Keratinocyte (primary cell): ENCODE measurements at regions not wholly inside any gene's neighbourhood (a gene's known extent, or its start where the extent isn't known, plus 50 kb on each side); places are given as distances from the start of the nearest gene placed in this dataset.

Experiments
- DNase-seq: peaks from one replicate; pipeline ENCODE4 v3.0.0-alpha.2; 2011; ENCODE audit warnings: low read depth, missing footprints, low spot score
- FAIRE-seq: peaks from 2 replicates; lab custom pipeline; 2011; peaks lifted over from hg19 to GRCh38; lab: Jason Lieb, UNC
- H2AFZ ChIP-seq: 2 replicates; pipeline ENCODE4 v1.6.0; 2012; ENCODE audit warnings: low read length, control low read depth, inconsistent platforms; ENCODE audit not compliant: control insufficient read depth
- H3K27ac ChIP-seq: 2 replicates; pipeline ENCODE4 v1.5.1; 2011; ENCODE audit warnings: low read length; ENCODE audit not compliant: control insufficient read depth, insufficient read depth
- H3K27me3 ChIP-seq: 3 replicates; pipeline ENCODE4 v1.6.0; 2011; ENCODE audit warnings: low read length; ENCODE audit not compliant: control insufficient read depth, insufficient read depth; ENCODE audit errors: extremely low read depth
- H3K36me3 ChIP-seq, 2 experiments: 2 replicates in 1 of 2; 3 replicates in 1 of 2; pipeline ENCODE4 v1.5.1; 2011; ENCODE audit warnings: low read length in 2 of 2, mild to moderate bottlenecking in 1 of 2; ENCODE audit not compliant: control insufficient read depth in 2 of 2, insufficient read depth in 2 of 2; ENCODE audit errors: extremely low read depth in 1 of 2
- H3K4me1 ChIP-seq: 3 replicates; pipeline ENCODE4 v1.5.1; 2011; ENCODE audit warnings: low read length; ENCODE audit not compliant: control insufficient read depth, insufficient read depth; ENCODE audit errors: extremely low read depth
- H3K4me2 ChIP-seq: 3 replicates; pipeline ENCODE4 v1.6.0; 2011; ENCODE audit warnings: low read depth, low read length; ENCODE audit not compliant: control insufficient read depth, insufficient read depth; ENCODE audit errors: extremely low read depth
- H3K4me3 ChIP-seq, 3 experiments: fragments of 200-600 bp in 1 of 3; sonication (generic) in 1 of 3; 2 replicates in 2 of 3; 3 replicates in 1 of 3; pipeline ENCODE4 v1.5.1; 2011 to 2016; ENCODE audit warnings: low read length in 3 of 3, mild to moderate bottlenecking in 3 of 3, control low read depth in 2 of 3, inconsistent platforms in 1 of 3, low read depth in 1 of 3, mixed read lengths in 1 of 3, mixed run types in 1 of 3, moderate library complexity in 1 of 3; ENCODE audit not compliant: control insufficient read depth in 2 of 3, insufficient read depth in 2 of 3; ENCODE audit errors: extremely low read depth in 1 of 3
- H3K79me2 ChIP-seq: 2 replicates; pipeline ENCODE4 v1.6.0; 2012; ENCODE audit warnings: low read length; ENCODE audit not compliant: control insufficient read depth, insufficient read depth
- H3K9ac ChIP-seq: 3 replicates; pipeline ENCODE4 v1.6.0; 2011; ENCODE audit warnings: low read length; ENCODE audit not compliant: control insufficient read depth, insufficient read depth; ENCODE audit errors: extremely low read depth
- H3K9me1 ChIP-seq: 3 replicates; pipeline ENCODE4 v1.6.0; 2011; ENCODE audit warnings: low read length; ENCODE audit not compliant: control insufficient read depth, insufficient read depth; ENCODE audit errors: extremely low read depth
- H3K9me3 ChIP-seq: 2 replicates; pipeline ENCODE4 v1.5.1; 2012; ENCODE audit warnings: low read depth, low read length; ENCODE audit not compliant: control insufficient read depth
- H4K20me1 ChIP-seq: 3 replicates; pipeline ENCODE4 v1.6.0; 2011; ENCODE audit warnings: low read length; ENCODE audit not compliant: control insufficient read depth, insufficient read depth; ENCODE audit errors: extremely low read depth
- CTCF ChIP-seq, 3 experiments: IDR thresholded peaks in 1 of 3; conservative IDR thresholded peaks in 1 of 3; optimal IDR thresholded peaks in 1 of 3; 2 replicates in 2 of 3; 3 replicates in 1 of 3; pipeline versions ENCODE3 to v1.5.1; 2011; ENCODE audit warnings: low read length in 3 of 3, mild to moderate bottlenecking in 3 of 3, moderate library complexity in 2 of 3, control low read depth in 1 of 3, inconsistent platforms in 1 of 3; ENCODE audit not compliant: insufficient read depth in 2 of 3; ENCODE audit errors: extremely low read depth in 1 of 3
- EZH2 ChIP-seq: IDR thresholded peaks from one replicate; pipeline ENCODE4 v1.6.1; 2012; ENCODE audit warnings: inconsistent platforms, mild to moderate bottlenecking, low read length, moderate library complexity
- dilution Hi-C: fragments of 300-500 bp; cut with MboI; formaldehyde crosslinking; loops from one replicate; pipeline ENCODE4 v1.7.0; 2020; ENCODE audit warnings: low sequenced_read_pairs; ENCODE audit not compliant: extremely low pct_ligation_motif_present

- Histone ChIP-seq H3K79me2 (no peaks in the 10 kb centered on the region), H4K20me1 (no peaks in the 10 kb centered on the region), H3K27ac (no peak overlapping the region), H3K9me1 (no peaks in the 10 kb centered on the region), H3K4me2 (no peak overlapping the region), H3K9ac (no peak overlapping the region), H3K27me3 (no peaks in the 10 kb centered on the region), H3K9me3 (no peaks in the 10 kb centered on the region), H3K36me3 (no peaks in the 10 kb centered on the region), H2AFZ (no peak overlapping the region), H3K4me1 (no peaks in the 10 kb centered on the region), H3K4me3 (no peak overlapping the region)
- FAIRE-seq (no peak), DNase-seq (no peak)
- peak in 1 of 3 experiments; percentile 19 for TF ChIP-seq CTCF (optimal IDR thresholded peaks at IDR 0.05 in 1 of 3, IDR thresholded peaks at IDR 0.05 in 1 of 3, conservative IDR thresholded peaks at IDR 0.05 in 1 of 3; ENCODE audit: extremely low read depth in 1 of 3, insufficient read depth in 2 of 3, low read length in 3 of 3)
- TF ChIP-seq EZH2, result no peak
- dilution Hi-C loops, result no loop called here
These were observed 83.7 kb upstream of the DBX1 start for GRCh38 chr11:20243974-20244373.

- DNase-seq (no peak), FAIRE-seq (no peak)
- H4K20me1 ChIP-seq, result no peaks in the 10 kb centered on the region
- no peaks in the 10 kb centered on the region for H3K36me3 ChIP-seq
- dilution Hi-C loops, result no loop called here
- H3K27me3 ChIP-seq, result no peaks in the 10 kb centered on the region
- no peak overlapping the region for H3K4me2 ChIP-seq
- TF ChIP-seq CTCF (optimal IDR thresholded peaks at IDR 0.05 in 1 of 3, IDR thresholded peaks at IDR 0.05 in 1 of 3, conservative IDR thresholded peaks at IDR 0.05 in 1 of 3; ENCODE audit: extremely low read depth in 1 of 3, insufficient read depth in 2 of 3, low read length in 3 of 3) (no peak), EZH2 (no peak)
- H3K9me3 ChIP-seq, result no peaks in the 10 kb centered on the region
- no peak overlapping the region for H3K4me3 ChIP-seq
- no peaks in the 10 kb centered on the region for H3K79me2 ChIP-seq
- no peaks in the 10 kb centered on the region for H3K4me1 ChIP-seq
- no peak overlapping the region for H3K9ac ChIP-seq
- no peak overlapping the region for H2AFZ ChIP-seq
- H3K9me1 ChIP-seq, result no peaks in the 10 kb centered on the region
- no peak overlapping the region for H3K27ac ChIP-seq
These were observed 78.4 kb upstream of the DBX1 start for GRCh38 chr11:20238712-20239111.
